WTC11 (cell line): ENCODE measurements at regions not wholly inside any gene's neighbourhood (a gene's known extent, or its start where the extent isn't known, plus 50 kb on each side); places are given as distances from the start of the nearest gene placed in this dataset.

Experiments
- ATAC-seq: fragments of 200-7000 bp; cut with Tn5 transposase; 2 replicates; pipeline ENCODE4 v1.10.0; 2021; ENCODE audit warnings: mild to moderate bottlenecking, moderate library complexity
- CTCF ChIA-PET: fragments of 300-600 bp; sonication (Branson Sonifier 250); formaldehyde crosslinking; loops from one replicate; lab custom pipeline; 2021; ENCODE audit warnings: antibody characterized with exemption; lab: Charles Lee
- POLR2A ChIA-PET: fragments of 350-600 bp; sonication (Branson Sonifier 250); formaldehyde crosslinking; loops from one replicate; lab custom pipeline; 2021; ENCODE audit warnings: antibody characterized with exemption; lab: Charles Lee
- DNase-seq: peaks from one replicate; pipeline ENCODE4 v3.0.0; 2021; ENCODE audit warnings: low spot score
- H3K27ac Mint-ChIP-seq: 2 replicates; pipeline ENCODE4 v1.8.0; 2021; ENCODE audit warnings: mixed read lengths
- H3K27me3 Mint-ChIP-seq: 2 replicates; pipeline ENCODE4 v1.8.0; 2021; ENCODE audit warnings: low read depth, mild to moderate bottlenecking, moderate library complexity, mixed read lengths
- H3K36me3 Mint-ChIP-seq: 2 replicates; pipeline ENCODE4 v1.8.0; 2021; ENCODE audit warnings: mixed read lengths
- H3K4me1 Mint-ChIP-seq: 2 replicates; pipeline ENCODE4 v1.8.0; 2022; ENCODE audit warnings: mixed read lengths
- H3K4me3 Mint-ChIP-seq: 2 replicates; pipeline ENCODE4 v1.8.0; 2021; ENCODE audit warnings: mild to moderate bottlenecking, moderate library complexity, mixed read lengths
- H3K9me3 Mint-ChIP-seq: 2 replicates; pipeline ENCODE4 v1.8.0; 2021; ENCODE audit warnings: mixed read lengths
- FOXK1 ChIP-seq: sonication (generic); formaldehyde crosslinking; IDR thresholded peaks from 2 replicates; pipeline ENCODE4 v1.8.0; 2022; ENCODE audit warnings: mild to moderate bottlenecking, moderate library complexity, missing genetic modification reagents
- GTF2I ChIP-seq: fragments of 250-450 bp; sonication (Bioruptor Pico); conservative IDR thresholded peaks from 2 replicates; pipeline ENCODE4 v1.4.0; 2021; ENCODE audit warnings: mild to moderate bottlenecking
- IRF2 ChIP-seq: sonication (generic); formaldehyde crosslinking; IDR thresholded peaks from 2 replicates; pipeline ENCODE4 v1.8.0; 2022; ENCODE audit warnings: low read depth, missing genetic modification reagents, borderline replicate concordance
- MXD4 ChIP-seq: fragments of 250-450 bp; sonication (Bioruptor Pico); IDR thresholded peaks from 2 replicates; pipeline ENCODE4 v1.8.0; 2021; ENCODE audit warnings: mild to moderate bottlenecking, moderate library complexity, borderline replicate concordance
- NFATC4 ChIP-seq: fragments of 250-450 bp; sonication (Bioruptor Pico); IDR thresholded peaks from 2 replicates; pipeline ENCODE4 v1.9.0; 2021; ENCODE audit warnings: mild to moderate bottlenecking
- NFYB ChIP-seq: sonication (generic); formaldehyde crosslinking; conservative IDR thresholded peaks from 2 replicates; pipeline ENCODE4 v1.8.0; 2022; ENCODE audit warnings: low read depth, missing genetic modification reagents
- PRRX2 ChIP-seq: fragments of 250-450 bp; sonication (Bioruptor Pico); IDR thresholded peaks from 2 replicates; pipeline ENCODE4 v1.8.0; 2021; ENCODE audit warnings: mild to moderate bottlenecking
- TEAD4 ChIP-seq: sonication (generic); formaldehyde crosslinking; IDR thresholded peaks from 2 replicates; pipeline ENCODE4 v1.8.0; 2022; ENCODE audit warnings: mild to moderate bottlenecking, missing genetic modification reagents
- TP53 ChIP-seq: sonication (generic); formaldehyde crosslinking; IDR thresholded peaks from 2 replicates; pipeline ENCODE4 v1.8.1; 2023; ENCODE audit warnings: mild to moderate bottlenecking, missing genetic modification reagents
- ZNF138 ChIP-seq: sonication (generic); formaldehyde crosslinking; conservative IDR thresholded peaks from 2 replicates; pipeline ENCODE4 v1.8.1; 2022; ENCODE audit warnings: mild to moderate bottlenecking, moderate library complexity, missing genetic modification reagents
- ZNF263 ChIP-seq: sonication (generic); formaldehyde crosslinking; IDR thresholded peaks from 2 replicates; pipeline ENCODE4 v1.8.1; 2022; ENCODE audit warnings: low read depth, mild to moderate bottlenecking, moderate library complexity, missing genetic modification reagents
- ZNF317 ChIP-seq: sonication (generic); formaldehyde crosslinking; IDR thresholded peaks from 2 replicates; pipeline ENCODE4 v1.8.1; 2023; ENCODE audit warnings: low read depth, mild to moderate bottlenecking, moderate library complexity, missing genetic modification reagents, borderline replicate concordance
- ZNF396 ChIP-seq: fragments of 250-450 bp; sonication (Bioruptor Pico); IDR thresholded peaks from 2 replicates; pipeline ENCODE4 v1.8.0; 2021; ENCODE audit warnings: mild to moderate bottlenecking, moderate library complexity, borderline replicate concordance
- ZNF416 ChIP-seq: fragments of 250-450 bp; sonication (Bioruptor Pico); IDR thresholded peaks from 2 replicates; pipeline ENCODE4 v1.9.0; 2021; ENCODE audit warnings: mild to moderate bottlenecking, inconsistent platforms
- TF ChIP-seq, protein P1 (sequence below): sonication (generic); formaldehyde crosslinking; IDR thresholded peaks from 2 replicates; pipeline ENCODE4 v1.8.0; 2023; ENCODE audit warnings: missing genetic modification reagents
- TF ChIP-seq, protein P2 (sequence below): fragments of 250-450 bp; sonication (Bioruptor Pico); IDR thresholded peaks from 2 replicates; pipeline ENCODE4 v1.9.0; 2021; ENCODE audit warnings: mild to moderate bottlenecking
- TF ChIP-seq, protein P3 (sequence below): fragments of 250-450 bp; sonication (Bioruptor Pico); conservative IDR thresholded peaks from 2 replicates; pipeline ENCODE4 v1.9.0; 2021; ENCODE audit warnings: mild to moderate bottlenecking
- TF ChIP-seq, protein P4 (sequence below): sonication (generic); formaldehyde crosslinking; conservative IDR thresholded peaks from 2 replicates; pipeline ENCODE4 v1.8.1; 2022; ENCODE audit warnings: mild to moderate bottlenecking, missing genetic modification reagents
- TF ChIP-seq, protein P5 (sequence below): fragments of 250-450 bp; sonication (Bioruptor Pico); IDR thresholded peaks from 2 replicates; pipeline ENCODE4 v1.8.0; 2021; ENCODE audit warnings: mild to moderate bottlenecking
- TF ChIP-seq, protein P6 (sequence below): sonication (generic); formaldehyde crosslinking; IDR thresholded peaks from 2 replicates; pipeline ENCODE4 v1.8.1; 2023; ENCODE audit warnings: mild to moderate bottlenecking, moderate library complexity, missing genetic modification reagents

DNA sequence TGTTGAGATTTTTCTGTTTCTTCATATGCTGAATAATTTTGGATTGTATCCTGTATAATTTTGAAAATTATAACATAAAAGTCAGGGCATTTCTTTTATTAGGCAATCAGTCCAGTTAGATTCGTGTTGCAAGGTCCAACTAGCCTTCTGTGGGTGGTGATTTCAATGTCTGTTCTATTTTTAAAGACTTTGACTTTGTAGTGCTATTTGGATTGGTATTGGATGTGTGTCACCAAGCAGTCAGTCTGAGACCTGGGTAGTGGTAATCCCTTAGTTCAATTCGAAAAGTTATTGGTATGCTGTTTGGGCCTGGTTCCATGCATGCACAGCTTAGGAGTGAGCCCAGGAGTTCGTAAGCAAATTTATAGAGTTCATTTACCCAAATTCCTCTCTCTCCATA is 82.2 kb downstream of the EPDR1 start:
- CTCF ChIA-PET: no interaction called here
- ATAC-seq: no peak

DNA sequence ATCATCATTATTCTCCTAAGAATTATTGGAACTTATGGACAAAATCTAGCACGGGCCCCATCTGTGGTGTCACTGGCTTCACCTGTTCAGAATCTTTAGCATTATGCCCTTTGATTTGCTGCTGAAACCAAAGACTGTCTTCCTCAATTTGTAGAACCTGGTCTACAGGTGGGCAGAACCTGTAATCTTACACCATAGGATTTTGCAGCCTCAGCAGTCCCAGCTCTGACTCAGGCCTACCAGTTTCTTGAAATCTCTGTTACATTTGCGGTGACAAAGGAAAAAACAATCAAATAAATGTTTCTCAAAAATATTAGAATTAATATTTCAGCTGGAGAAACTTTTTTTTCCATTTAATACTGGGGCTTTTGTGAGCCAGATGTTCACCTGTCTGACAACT is 86.1 kb downstream of the EPDR1 start:
- TF ChIP-seq GTF2I (CRISPR knock-in tag): no peak
- no peak for TF ChIP-seq ZNF416
- TF ChIP-seq ZNF396: no peak
- TF ChIP-seq, protein P1, sequence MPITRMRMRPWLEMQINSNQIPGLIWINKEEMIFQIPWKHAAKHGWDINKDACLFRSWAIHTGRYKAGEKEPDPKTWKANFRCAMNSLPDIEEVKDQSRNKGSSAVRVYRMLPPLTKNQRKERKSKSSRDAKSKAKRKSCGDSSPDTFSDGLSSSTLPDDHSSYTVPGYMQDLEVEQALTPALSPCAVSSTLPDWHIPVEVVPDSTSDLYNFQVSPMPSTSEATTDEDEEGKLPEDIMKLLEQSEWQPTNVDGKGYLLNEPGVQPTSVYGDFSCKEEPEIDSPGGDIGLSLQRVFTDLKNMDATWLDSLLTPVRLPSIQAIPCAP (CRISPR knock-in tag): no peak
- ChIA-PET POLR2A (no interaction called here), CTCF (no interaction called here)
- peaks cover 2% of the 10 kb centered on the region; the same call in 1 of the 2 replicates for H3K4me1 Mint-ChIP-seq
- peaks cover 21% of the 10 kb centered on the region for H3K9me3 Mint-ChIP-seq
- no peak overlapping the region for H3K4me3 Mint-ChIP-seq
- DNase-seq (no peak), ATAC-seq (no peak)
- peaks cover 14% of the 10 kb centered on the region for H3K36me3 Mint-ChIP-seq
- no peaks in the 10 kb centered on the region for H3K27me3 Mint-ChIP-seq
- no peak overlapping the region for H3K27ac Mint-ChIP-seq

More for the DNA sequence above, 82.2 kb downstream of the EPDR1 start:
- H3K4me1 Mint-ChIP-seq: peaks cover 2% of the 10 kb centered on the region; the same call in 1 of the 2 replicates
- TF ChIP-seq, protein P2, sequence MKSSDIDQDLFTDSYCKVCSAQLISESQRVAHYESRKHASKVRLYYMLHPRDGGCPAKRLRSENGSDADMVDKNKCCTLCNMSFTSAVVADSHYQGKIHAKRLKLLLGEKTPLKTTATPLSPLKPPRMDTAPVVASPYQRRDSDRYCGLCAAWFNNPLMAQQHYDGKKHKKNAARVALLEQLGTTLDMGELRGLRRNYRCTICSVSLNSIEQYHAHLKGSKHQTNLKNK (CRISPR knock-in tag): no peak
- TF ChIP-seq, protein P3, sequence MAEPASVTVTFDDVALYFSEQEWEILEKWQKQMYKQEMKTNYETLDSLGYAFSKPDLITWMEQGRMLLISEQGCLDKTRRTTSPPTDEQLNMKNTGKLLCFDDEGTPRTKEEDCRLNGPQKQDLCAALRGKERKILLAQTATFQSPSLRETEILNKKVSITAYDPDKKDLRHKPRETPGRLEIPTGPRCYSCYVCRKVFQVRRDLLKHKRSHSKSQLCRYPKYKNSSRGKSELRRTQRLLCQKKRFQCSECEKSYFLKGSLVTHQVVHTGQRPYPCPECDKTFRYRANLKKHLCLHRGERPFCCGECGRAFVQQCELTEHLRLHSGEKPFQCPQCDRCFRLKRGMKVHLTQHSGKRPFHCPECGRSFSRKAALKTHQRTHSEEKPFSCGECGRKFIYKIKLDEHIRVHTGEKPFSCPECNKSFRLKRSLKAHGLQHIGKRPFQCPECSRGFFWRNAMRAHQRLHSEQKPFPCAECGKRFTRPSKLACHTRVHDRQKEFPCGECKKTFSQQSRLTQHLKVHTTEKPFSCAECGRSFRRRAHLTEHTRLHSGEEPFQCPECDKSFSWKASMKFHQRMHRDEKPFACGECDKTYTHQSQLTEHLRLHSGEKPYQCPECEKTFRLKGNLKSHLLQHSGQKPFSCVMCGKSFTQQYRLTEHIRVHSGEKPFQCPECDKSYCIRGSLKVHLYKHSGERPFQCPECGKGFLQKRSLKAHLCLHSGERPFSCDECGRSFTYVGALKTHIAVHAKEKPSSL: no peak
- TF ChIP-seq NFATC4 (no peak), TEAD4 (CRISPR knock-in tag) (no peak), PRRX2 (CRISPR knock-in tag) (no peak), MXD4 (CRISPR knock-in tag) (no peak), ZNF263 (no peak), IRF2 (CRISPR knock-in tag) (no peak), NFYB (CRISPR knock-in tag) (no peak), ZNF138 (CRISPR knock-in tag) (no peak), ZNF317 (CRISPR knock-in tag) (no peak), TP53 (CRISPR knock-in tag) (no peak), FOXK1 (CRISPR knock-in tag) (no peak)
- TF ChIP-seq, protein P4, sequence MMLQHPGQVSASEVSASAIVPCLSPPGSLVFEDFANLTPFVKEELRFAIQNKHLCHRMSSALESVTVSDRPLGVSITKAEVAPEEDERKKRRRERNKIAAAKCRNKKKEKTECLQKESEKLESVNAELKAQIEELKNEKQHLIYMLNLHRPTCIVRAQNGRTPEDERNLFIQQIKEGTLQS (CRISPR knock-in tag): no peak
- TF ChIP-seq, protein P5, sequence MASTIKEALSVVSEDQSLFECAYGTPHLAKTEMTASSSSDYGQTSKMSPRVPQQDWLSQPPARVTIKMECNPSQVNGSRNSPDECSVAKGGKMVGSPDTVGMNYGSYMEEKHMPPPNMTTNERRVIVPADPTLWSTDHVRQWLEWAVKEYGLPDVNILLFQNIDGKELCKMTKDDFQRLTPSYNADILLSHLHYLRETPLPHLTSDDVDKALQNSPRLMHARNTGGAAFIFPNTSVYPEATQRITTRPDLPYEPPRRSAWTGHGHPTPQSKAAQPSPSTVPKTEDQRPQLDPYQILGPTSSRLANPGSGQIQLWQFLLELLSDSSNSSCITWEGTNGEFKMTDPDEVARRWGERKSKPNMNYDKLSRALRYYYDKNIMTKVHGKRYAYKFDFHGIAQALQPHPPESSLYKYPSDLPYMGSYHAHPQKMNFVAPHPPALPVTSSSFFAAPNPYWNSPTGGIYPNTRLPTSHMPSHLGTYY (CRISPR knock-in tag): no peak
- TF ChIP-seq, protein P6, sequence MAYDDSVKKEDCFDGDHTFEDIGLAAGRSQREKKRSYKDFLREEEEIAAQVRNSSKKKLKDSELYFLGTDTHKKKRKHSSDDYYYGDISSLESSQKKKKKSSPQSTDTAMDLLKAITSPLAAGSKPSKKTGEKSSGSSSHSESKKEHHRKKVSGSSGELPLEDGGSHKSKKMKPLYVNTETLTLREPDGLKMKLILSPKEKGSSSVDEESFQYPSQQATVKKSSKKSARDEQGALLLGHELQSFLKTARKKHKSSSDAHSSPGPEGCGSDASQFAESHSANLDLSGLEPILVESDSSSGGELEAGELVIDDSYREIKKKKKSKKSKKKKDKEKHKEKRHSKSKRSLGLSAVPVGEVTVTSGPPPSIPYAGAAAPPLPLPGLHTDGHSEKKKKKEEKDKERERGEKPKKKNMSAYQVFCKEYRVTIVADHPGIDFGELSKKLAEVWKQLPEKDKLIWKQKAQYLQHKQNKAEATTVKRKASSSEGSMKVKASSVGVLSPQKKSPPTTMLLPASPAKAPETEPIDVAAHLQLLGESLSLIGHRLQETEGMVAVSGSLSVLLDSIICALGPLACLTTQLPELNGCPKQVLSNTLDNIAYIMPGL (CRISPR knock-in tag): no peak
- TF ChIP-seq, protein P1 (CRISPR knock-in tag): no peak
- TF ChIP-seq, all 79 proteins: peak for 0
- H3K9me3 Mint-ChIP-seq: no peaks in the 10 kb centered on the region
- no peak overlapping the region for H3K27ac Mint-ChIP-seq
- POLR2A ChIA-PET: no interaction called here
- no peaks in the 10 kb centered on the region; the same call in 1 of the 2 replicates for H3K27me3 Mint-ChIP-seq
- H3K4me3 Mint-ChIP-seq: no peak overlapping the region
- no peaks in the 10 kb centered on the region for H3K36me3 Mint-ChIP-seq
- no peak for DNase-seq
